Activated naive CD4-positive, alpha-beta T cell (primary cell): ENCODE measurements at regions not wholly inside any gene's neighbourhood (a gene's known extent, or its start where the extent isn't known, plus 50 kb on each side); places are given as distances from the start of the nearest gene placed in this dataset.

Source experiments
- DNase-seq, 4 experiments: peaks; one replicate each; lab custom pipeline; 2025; lab: John Stamatoyannopoulos, UW

DNA sequence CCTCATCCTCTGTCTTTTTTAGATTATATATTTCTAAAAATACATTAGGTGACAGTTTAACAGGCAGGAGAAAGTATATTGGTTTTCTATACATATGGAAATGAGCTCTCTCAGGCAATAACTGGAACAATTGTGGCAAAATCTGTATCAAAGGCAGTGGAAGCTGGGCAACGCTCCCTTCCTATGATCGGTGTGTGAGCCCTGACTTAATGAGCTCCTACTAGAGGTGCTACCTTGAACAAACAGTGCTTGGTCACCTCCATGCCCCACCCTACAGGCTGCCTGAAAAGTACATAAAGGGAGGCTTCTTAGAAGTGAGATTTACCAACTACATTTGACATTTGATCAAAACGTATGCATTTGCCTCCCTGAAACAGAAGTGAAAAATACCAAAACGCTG lies 185.3 kb downstream of the EFNB2 start:
- no peak for DNase-seq

DNA sequence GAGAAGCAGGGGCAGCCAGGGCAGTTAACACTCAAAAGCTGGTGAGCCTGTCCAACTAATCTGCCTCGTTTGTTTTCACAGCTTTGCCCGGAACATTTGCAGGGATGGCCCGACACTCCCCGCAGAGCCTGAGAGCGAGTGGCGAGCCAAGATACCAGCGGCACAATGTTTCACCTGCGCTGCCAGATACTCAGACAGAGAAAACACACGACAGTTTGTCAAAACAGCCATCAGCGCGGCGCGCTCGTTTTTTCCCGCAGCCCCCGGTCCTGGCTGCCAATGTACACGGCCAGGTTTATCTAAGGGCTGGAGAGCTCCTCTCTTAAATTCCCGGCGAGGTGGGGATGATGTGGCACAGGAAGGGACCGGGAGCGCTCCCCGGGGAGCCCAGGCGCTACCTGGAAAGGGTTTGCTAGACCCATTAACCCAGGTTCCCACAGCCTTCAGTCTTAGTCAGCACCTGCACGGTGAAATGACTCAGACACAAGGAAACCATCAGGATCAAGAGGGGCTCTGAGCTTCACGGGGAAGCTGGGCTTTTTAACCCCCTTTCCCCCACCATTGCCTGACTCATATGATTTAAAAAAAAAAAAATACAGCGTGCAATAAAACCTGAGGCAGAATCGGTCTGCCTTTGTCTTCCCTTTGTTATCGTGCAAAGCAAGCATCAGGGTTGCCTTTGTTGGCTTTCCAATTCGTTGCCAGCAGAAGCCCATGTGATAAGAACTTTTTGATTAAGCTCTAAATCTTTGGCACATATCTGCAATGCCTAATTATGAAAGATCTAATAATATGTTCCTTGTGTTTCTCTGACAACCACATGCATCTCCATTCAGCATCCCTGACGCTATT lies 186.2 kb downstream of the EFNB2 start:
- DNase-seq: no peak

DNA sequence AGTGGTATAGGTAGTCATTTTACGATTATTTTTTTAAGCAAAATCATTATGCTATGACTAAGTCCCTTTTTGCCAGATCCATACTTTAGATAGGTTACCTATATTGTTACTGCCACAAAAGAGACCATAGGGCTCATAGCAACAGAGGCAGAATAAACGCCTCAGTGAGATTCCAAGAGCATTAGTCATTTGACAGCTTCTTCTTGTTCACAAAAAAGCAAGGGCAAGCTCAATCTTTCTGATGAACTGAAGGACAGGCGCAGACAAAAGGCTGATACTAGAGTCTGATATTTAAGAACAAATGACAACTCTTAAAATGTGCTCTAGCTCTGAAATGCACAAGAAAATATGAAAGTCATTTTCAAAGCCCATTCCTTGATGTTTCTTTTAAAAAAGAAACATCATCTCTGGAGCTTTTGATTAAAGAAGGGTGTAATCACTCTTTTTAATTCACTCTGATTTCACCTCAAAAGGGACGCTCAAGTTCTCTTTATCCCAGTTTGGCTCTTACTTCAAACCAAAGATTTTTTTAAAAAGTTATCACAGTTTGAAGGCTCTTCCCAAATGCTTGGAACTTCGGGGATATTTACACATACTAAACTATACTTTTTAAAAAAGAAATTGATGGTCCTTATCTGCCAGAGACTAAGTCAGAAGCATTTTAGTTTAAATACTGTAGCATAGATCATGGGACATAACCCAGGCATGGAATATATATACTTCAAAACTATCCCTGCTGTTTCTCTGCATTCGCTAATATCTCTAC lies 187.2 kb downstream of the EFNB2 start:
- no peak for DNase-seq

DNA sequence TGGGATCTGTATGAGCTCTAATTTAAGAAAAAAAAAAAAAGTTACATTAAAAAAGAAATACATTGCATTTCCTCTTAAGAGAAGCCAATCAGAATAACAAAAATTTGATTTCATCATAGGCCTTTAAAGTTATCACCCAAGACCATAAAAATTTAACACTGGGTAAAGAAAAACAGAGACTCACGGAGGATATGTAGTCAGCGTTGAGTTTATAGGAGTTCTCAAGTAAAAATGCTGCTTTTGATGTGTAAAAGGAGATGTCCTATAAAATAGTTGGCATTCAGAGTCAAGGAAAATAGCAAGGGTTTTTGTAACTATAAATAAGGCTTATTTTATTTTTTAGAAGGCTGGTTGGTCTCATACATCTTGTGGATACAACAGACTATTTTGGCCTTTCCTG lies 191.1 kb downstream of the EFNB2 start:
- DNase-seq: no peak

DNA sequence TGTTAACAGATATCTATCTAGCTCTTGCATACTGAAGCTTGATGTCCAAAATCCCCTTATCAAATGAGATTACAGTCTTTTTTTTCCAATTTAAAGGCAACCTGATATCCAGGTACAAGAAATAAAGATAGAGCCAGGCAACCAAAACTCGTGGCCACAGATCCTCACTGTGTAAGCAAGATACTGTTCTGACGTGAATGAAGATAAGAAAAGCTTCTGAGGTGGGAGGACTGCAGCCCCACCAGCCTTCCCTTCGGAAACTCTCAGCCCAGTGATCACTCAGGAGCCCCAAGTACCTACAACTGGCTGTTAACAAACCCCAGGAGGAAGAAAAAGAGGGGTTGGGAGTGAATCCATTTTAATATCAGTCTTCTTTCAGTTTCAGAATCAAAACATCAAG lies 191.6 kb downstream of the EFNB2 start:
- DNase-seq: no peak

DNA sequence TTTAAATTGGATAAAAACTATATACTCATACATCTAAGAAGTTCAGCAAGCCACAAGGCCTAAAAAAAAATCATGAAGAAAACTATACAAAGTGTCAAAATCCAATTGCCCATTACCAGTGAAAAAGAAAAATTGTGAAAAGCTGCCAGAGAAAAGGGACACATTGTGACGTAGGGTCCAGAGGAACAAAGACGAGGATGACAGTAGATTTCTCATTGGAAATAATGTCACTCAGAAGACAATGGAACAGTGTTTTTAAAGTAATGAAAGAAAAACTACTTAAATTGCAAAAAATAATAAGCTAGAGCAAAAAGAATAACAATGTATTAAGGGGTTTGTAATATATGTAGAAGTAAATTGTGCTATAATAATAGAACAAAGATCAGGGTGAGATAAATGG lies 195.2 kb downstream of the EFNB2 start:
- no peak for DNase-seq

DNA sequence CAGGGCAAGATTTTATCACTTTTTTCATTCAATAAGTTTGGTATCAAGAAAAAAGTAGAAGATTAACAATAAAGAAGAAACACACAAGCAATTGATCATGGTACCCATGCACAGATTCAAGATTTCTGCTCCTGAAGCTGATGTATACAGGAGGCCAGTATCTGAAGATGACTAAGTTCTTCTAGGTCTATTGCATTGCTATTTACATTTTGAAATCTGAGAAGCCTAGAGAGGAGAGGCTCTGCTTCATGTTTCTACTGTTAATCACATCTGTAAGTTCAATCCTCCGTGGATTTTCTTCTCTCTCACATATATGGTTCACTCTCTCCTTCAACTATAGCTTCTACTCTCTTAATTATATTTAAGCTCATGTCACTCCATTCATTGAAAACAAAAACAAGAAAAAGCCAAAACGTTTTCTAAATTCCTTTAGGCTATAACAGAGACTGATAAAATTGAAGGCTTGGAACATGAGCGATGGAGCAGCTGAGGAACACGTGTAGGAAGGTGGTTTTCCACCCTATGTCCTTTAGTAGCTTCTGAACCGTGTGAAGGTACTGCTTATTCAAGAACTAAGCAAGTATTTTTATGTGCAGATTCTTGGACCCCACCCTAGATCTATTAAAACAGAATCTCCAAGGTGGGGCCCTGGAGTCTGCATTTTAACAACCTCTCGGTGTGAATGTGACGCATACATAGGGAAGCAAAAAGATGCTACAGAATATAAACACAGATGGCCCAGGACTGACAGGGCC lies 198.2 kb downstream of the EFNB2 start:
- DNase-seq: no peak

DNA sequence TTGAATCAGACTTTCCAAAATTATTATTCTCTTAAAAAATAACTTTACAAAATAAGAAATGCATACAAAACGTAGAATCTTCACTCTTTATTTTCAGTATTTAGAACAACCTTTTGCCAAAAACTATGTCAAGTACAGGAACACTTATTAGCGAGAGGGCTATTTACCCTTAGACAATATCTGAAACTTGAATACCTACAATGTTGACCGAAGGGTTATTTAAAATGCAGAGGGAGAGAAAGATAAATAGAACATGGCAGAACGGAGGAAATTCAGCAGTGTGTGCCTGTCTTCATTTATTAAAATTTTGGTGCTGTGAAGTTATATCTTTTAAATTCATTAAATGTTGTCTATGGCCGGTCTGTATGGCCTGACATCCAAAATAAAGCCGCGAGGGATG lies 198.8 kb downstream of the EFNB2 start:
- DNase-seq: no peak

DNA sequence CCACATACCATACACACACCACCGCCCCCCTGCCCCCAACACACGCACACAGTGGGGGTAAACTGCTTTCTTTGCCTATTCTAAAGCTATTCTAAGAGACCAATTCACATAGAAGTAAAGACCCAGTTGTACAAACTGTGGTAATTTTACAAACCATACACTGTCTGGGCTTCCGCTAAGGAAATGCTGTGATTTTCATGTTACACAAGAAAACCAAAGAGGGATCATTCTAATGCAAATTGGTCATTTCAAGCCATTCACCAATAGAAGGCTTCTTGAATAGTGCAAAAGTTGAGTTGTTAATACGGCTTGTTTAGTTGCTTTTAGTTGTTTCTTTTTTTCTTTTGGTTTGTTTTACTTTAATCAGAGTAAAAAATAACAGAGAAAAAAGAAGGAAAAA lies 202.8 kb downstream of the EFNB2 start:
- no peak for DNase-seq

DNA sequence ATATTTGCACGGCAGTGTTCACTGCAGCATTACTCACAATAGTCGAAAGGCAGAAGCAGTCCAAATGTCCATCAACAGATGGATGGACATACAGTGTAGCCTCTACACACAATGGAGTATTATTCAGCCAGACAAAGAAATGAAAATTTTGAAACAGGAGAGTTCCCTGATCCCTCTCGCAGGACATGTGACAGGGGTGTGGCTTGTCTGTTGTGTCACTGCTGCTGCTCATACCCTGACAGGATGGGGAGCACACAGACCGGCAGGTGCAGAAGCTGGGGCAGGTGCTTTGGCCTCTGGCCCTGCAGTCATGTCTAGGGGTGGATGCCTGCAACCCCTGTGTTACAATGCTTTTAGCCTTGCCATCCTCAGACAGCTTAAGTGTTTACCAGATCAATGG lies 204.3 kb downstream of the EFNB2 start:
- DNase-seq: no peak

DNA sequence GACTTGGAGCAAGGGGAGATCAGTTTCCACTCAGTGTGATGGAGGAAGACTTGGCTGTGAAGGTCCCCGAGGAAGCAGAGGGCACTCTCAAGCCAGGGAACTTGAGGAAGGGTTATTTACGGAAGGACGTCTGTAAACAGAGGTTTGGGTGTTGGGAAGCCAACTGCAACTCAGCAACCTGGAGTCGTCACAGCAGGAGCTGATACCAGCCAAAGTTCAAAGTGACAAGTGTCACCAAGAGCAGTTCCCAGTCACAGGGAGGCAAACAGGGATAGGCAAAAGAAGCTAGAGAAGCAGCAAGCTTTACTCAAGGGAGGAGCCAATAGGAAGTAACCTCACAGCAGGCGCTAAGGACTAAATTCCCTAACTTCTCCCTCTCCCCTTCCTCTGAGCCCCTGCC lies 205.5 kb downstream of the EFNB2 start:
- DNase-seq: no peak

DNA sequence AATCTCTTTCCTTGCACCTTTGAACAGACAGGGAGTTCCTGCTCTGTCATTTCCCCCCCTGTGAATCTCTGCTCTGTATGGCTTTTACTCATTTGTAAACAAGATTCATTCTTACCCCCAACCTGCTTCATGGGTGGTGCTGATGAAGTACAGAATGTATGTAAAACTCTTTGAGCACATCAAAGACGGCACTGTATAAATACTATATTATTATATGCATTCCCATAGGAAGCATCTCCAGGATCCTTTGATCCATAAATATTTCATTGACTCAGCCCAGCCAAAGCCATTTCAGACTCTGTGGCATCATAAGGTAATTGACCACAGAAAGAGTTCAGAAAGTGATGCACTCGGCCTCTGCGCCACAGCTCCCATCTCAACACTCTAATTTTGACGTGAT lies 208.7 kb downstream of the EFNB2 start:
- DNase-seq: no peak

DNA sequence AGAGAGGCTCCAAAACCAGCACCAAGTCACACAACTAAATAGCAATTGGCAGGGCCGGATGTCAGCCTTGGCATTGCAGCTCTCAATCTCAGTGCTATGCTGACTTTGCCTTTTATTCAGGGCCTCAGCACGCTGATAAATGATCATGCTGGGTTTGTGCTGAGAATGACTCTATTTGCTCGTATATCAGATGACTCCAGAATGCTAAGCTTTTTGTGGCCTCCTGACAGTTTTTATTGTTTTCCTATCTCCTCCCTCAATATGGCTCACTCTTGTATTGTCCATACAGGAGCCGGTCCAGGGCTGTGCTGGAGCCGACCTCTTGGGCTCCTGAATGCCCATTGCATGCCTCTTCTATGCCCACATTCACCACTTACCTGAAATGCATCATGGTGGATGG lies 211.0 kb downstream of the EFNB2 start:
- DNase-seq: no peak

DNA sequence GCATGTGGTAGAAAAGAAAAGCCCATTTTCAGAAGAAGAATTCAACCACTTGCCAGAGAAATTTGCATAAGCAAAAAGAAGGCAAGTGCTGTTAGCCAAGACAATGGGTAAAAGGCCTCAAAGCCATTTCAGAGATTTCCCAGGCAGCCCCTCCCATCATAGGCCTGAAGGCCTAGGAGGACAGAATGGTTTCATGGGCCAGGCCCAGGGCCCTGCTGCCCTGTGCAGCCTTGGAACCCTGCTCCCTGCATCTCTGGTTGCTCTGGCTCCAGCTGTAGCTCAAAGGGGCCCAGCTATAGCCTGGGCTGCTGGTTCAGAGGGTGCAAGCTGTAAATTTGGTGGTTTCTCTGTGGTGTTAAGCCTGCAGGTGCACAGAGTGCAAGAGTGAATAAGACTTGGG lies 212.8 kb downstream of the EFNB2 start:
- DNase-seq: no peak

DNA sequence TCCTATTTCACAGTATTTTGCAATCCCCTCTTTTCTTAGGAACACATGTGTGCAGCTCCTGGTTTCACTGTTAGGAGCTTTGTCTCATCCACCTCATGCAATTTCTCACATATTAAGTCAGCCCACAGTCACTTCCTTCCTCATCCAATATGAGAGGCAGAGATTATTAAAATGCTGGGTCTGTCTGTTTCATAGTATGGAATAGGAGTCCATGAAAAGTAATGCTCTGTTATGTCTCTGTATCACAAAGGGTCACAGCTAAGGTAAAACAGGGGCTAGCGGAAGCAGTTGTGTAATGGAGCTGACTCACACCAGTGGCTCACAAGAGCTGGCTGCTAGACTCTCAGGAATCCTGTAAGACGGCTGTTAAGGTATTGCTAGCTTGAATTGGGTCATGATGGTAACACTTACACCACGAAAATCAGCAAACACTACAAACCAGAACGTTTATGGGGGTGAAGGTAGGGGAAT lies 216.5 kb downstream of the EFNB2 start:
- DNase-seq: no peak

DNA sequence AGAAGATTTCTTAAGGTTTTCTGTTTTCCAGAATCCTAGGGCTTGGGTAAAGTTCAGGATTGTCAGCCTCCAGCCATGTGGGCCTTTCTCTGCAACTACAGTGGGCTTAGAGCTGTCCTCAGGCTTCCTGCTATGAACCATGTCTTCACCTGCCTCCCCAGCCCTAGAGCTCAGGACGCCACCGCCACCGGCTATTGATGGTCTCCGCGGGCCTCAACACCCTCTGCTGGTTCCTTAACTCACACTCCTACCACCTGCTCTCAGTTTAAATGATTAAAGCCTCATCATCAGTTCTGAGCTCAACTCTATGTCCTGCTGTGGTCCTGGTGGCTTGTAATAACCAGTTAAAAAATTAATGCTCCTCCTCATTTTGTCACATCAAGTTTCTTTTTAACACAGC lies 221.0 kb downstream of the EFNB2 start:
- DNase-seq: no peak

DNA sequence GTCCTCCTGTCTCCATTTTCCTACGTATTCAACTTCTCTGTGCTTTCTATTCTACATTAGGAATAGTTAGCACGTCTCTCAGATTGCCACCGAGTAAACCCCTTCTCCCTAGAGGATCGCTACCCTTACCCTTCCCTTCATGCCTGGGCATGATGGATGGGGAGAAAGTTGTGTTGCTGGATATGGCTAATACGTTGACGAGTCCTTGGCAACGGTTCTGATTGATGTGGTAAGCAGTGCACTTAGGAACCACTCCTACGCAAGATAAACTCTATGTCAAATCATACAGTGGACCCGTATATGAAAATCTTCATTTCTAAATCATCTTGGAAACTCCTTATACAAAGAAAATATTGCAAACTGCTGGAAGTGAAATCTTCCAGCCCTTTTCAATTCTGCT lies 224.5 kb downstream of the EFNB2 start:
- no peak for DNase-seq

DNA sequence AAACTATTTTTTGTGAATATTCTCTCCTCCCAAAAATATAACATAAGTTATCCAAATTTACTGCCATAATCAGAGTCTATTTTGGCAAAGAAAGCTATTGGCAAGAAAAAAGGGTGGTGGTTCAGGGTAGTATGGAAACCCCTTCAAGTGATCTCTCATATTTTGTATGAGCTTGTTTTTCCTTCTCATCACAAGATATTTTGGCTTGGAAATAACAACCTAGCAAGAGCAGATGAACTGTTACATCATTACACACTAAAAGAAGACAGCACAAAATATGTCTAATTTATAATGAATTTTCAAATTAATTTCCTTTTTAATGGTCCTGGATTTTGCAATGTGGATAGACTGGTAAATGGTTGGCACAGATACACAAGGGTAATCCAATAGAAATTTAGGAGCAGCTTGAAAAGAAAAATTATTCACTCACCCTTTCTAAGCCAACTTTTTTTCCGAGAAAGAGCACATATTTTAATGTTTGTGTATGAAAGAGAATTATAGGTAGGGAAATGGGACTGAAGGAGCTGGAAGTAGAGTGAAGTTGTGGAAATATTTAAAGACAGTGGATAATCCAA lies 225.1 kb downstream of the EFNB2 start:
- no peak for DNase-seq

DNA sequence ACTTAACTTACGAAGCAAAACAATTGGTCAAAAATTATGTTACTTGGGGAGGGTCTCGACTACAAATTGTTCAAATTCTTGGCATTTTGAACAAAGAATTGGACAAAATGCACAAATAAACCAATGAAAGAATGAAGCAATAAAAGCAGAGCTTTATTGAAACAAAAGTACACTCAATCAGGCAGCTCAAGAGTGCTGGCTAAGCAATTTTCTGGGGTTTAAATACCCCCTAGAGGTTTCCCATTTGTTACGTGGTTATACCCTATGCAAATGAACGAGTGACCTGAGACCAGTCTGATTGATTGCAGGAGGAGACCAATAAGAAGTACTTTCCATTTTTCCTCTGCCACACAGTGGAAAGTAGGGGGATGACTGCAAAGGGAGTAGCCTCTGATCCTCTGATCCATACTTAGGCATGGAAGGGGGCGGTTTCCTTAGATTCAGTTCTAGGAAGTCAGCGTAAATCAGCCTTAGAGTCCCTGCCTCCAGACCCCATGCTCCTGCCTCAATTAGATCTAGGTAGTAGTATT lies 228.6 kb downstream of the EFNB2 start:
- no peak for DNase-seq

DNA sequence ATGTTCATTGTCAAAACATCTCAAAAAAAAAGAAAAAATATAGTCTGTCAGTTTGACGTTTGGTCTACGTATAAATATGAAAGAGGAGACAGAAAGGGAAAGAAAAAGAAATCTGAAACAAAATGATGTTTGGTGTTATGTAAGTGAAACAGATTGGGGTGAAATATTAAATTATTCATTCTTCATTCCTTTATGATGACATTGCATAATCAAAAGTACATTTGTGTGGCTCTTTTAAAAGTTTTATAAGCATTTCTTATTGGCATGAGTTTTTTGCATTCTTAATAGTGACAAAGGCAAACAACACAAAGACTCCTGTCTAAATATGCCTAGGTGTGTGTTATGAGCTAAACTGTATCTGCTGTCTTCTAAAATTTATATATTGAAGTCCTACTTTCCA lies 232.6 kb downstream of the EFNB2 start:
- DNase-seq: no peak

DNA sequence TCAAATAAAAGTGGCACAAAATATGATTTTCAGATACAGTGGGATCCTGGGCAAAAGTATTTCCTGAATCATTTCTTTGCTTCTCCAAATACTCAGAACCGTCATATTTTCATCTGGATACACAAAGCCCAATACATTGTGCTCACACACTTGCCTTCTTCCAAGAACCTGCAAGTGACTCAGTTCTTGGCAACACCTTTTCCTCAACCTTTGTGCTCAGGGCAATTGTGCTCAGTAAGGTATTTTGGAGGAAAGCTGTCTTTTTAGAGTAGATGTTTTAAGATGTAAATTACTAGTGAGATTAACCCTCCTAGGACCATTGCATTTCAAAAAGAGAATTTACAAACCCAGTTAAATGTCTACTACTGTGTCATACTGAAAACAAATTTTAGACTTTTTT lies 233.5 kb downstream of the EFNB2 start:
- DNase-seq: no peak

DNA sequence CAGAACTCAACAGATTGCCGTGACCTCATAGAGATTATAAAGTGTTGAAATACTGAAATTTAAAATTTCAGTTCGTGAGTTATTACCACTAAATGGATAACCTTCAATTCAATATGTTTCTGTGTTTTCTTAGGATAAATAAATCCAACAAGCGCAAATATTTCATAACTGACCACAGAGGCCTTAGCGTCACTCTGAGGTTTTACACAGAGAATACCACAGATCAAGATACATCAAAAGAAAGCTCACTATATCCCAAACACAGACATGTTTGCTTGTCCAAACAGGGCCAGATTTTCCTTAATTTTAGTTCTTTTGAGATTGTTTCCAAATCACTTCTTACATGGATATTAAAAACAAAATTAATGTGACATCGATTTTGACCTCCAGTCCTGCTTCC lies 235.8 kb downstream of the EFNB2 start:
- no peak for DNase-seq
